Lower leg skin (tissue), 3 donors: ENCODE measurements at regions not wholly inside any gene's neighbourhood (a gene's known extent, or its start where the extent isn't known, plus 50 kb on each side); places are given as distances from the start of the nearest gene placed in this dataset.

Experiments used
- CTCF ChIP-seq, 3 donors: fragments of 450-650 bp; IDR thresholded peaks; one replicate each; pipeline ENCODE4 v1.5.1; 2016; ENCODE audit warnings: antibody characterized with exemption in 3 of 3, mild to moderate bottlenecking in 3 of 3, moderate library complexity in 2 of 3
- POLR2A ChIP-seq, 2 donors: fragments of 450-650 bp; IDR thresholded peaks; one replicate each; pipeline ENCODE4 v1.6.1; 2016 to 2017; ENCODE audit warnings: antibody characterized with exemption in 2 of 2, mild to moderate bottlenecking in 1 of 2, moderate library complexity in 1 of 2

GRCh38 chr11:90500922-90501568, 278.2 kb upstream of the CHORDC1 start:
- TF ChIP-seq CTCF (IDR thresholded peaks at IDR 0.05) (no peak), POLR2A (IDR thresholded peaks at IDR 0.05) (no peak)
